HG02970 (cell line): ENCODE measurements at regions not wholly inside any gene's neighbourhood (a gene's known extent, or its start where the extent isn't known, plus 50 kb on each side); places are given as distances from the start of the nearest gene placed in this dataset.

Experiments used
- ATAC-seq: cut with Tn5 transposase; IDR thresholded peaks from one replicate; pipeline ENCODE4 v1.9.1; 2021; ENCODE audit warnings: mild to moderate bottlenecking, moderate library complexity, moderate number of reproducible peaks; ENCODE audit not compliant: unreplicated experiment, low FRiP score

DNA sequence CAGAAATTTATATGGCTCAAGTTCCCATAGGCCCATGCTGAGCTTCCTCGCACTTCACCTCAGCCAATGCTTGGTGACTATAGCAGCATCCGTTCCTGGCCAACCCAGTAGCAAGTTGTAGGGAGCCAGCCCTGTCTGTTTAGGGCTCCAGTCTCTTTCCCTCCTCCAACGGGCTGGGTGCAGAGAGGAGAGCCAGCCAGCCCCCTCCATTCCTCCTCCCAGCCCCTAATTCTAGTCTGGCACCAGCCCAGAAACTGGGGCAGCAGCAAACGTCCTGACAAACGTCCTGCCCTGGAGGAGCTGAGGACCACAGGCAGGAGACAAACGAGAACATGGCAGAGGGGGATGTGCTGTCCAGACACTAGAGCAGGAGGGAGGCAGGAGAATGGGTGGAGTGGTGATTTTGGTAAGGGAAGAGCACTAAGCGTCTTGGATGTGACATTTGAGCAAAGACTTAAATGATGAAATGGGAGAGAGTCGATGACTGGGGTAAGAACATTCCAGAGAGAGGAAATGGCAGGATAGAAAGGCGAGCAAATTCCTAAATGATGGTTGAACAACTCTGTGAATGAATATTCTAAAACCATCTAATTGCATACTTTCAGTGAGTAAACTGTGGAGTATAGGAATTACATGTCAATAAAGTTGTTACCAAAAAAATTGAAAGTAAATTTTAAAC is 222.5 kb upstream of the DAPK1 start:
- ATAC-seq = no peak

DNA sequence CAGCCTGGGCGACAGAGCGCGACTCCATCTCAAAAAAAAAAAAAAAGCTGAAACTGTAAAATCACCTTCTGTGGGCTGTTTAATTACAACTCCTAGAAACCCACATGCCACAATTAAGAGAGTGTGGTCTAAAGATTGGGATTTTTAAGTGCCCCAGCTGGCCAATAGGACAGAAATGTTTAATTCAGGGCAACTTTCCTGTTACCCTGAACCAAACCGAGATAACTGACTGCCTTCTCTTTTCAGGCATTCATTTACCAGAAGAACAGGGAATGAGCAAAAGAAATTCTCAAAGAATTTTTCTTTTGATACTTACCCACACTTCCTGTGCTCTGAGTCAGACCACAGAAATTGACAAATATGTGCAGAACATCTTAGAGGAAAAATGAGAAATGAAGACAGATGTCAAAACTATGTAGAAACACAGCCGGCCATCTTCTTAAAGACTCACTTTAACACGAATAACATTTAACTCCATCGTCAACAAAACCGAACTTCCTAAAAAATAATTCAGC is 221.3 kb upstream of the DAPK1 start:
- no peak for ATAC-seq

DNA sequence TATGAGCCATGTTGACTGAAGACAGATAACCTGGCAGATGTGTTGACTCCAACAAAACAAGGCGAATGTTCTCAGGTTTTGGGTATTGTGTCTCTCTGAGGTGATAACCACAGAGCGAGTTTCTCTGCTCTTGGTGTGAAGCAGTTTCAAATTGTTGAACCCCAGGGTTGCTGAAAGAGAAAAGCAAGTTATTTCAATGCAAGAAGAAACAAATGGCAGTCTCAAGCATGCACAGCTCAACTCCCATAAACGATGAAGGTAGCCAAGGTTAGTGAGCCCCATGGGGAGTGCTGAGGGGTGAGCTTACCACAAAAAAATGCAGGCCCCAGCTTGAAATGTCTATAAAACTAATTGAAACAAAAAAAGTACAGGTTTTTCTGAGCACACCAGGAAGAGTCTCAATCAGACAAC is 220.8 kb upstream of the DAPK1 start:
- no peak for ATAC-seq

DNA sequence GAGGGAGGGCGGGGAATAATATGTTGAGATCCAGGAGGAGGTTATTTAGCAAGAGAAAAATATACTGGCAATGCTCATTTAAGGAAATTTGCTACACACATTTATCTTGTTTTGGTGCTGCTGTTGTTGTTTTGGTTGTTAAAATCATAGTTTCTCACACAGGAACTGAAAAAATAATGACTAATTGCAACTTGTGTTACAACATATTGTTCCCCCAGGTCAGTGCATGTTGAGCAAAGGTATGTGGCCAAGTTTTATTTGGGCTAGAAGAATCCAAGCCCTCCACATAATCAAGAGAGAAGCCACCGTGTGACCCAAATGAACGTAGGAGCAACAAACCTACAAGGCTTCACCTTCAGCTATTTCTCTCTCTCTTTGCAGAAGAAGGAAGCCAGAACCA is 220.3 kb upstream of the DAPK1 start:
- no peak for ATAC-seq

DNA sequence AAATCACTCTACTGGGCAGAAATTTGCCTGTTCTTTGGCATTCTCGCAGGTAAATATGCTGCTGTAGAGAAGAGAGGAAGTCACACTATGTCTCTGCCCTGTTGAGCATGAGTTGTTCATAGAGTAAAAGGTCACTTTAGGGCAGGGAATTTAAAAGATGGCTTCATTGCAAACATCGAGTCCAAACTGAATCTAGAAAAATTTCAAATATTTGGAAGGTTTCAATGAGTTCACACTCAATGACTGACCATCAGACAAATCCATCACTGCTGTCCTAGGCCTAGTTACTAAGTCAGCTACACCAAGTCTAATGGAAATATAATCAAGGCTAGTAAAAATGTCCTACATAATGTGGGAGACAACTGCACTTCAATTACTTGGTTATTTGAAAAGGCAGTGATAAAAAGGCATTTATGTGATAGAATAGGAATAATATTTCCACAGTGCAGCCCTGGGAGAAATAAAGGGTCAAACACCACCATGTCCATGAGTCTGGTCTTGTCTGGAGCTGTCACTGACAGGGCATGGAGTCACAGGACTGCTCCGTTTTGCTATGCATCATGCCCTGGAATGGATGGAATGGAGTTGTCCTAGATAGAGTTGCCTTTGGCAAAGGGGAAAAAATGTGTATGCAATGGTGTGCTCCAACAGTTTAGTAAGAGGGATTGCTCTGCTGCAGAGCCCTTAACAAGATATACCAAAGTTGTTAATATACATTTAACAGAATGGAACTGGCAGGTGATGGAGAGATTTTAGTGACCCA is 218.5 kb upstream of the DAPK1 start:
- no peak for ATAC-seq

DNA sequence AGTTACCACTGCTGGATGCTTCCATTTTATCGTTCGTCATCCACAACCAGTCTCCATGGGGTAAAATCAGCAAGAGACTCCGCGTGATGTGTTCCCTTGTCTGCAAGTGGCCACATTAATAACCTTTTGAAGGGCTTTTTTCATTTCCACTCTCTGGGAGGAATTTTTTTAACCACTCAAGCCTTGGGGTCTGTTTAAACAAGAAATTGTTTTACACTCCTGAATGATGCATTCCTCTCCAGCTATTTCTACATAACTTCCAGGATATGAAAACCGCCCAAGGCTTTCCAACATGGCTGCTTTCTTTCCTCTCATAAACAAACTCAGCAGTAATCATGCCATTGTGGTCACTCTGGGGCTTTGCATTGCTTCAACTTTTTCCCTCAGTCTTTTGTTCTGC is 217.2 kb upstream of the DAPK1 start:
- no peak for ATAC-seq

DNA sequence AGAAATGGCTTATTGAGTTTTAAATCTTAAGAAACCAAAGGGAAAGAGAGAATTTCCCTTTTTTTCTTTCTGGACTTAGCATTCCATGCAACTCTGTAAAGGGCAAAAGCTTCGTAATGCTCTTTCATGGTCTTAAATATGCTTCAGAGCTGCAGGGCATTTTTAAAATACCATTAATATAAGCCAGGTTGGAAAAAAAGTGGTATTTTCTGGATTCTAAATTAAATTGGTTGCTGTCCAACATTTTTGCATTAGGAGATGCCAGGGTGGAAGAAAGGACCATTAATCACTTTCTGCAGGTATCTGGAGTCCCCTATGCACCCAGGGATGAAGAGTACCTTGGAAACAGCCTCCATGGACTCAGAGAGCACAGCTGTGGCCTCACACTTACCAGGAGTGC is 215.1 kb upstream of the DAPK1 start:
- ATAC-seq = no peak

DNA sequence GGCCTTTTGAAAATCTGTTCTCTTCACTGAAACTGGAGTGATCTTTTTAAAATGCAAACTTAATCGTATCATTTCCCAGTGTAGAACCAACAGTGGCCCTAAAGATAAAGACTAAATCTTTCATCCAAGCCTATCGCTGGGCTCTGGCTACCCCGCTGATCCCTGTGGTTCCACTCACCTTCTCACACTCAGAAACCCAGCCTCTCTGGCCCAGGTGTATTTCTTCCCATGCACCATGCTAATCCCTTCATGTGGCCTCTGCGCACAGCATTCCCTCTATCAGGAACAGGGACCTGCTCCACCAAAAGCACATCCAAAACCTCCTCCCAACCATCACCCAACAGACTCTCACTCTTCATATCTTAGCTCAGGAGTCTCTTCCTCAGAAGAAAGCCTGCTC is 214.1 kb upstream of the DAPK1 start:
- no peak for ATAC-seq

DNA sequence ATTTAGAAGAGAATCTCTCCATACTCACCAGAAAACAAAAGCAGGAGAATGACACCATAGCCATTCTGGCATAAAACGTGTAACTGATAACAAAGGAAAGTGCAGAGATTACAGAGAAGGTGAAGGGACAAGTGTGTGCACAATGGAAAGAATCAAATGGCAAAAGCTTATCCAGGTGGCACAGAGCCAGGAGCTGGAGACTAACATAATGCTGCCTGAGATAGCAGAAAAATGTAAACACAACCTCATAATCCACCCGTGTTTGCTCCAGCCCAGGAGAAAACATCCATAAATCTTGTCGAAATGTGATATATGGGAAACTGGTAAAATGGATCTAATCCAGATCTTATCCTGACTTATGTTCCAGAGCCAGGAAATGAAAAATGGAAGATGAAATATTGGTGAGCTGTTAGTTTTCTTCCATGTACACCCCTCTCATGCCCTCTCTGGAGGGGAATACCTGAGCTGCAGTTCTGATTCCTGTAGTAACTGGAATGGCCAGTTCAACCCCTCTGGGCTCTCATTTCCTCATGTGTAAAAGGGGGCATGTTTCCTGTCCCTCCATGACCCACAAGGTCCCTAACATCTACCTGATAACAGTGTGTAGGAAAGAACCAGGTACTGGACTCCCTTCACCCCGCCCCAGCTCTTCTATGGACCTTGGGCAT is 212.3 kb upstream of the DAPK1 start:
- no peak for ATAC-seq

DNA sequence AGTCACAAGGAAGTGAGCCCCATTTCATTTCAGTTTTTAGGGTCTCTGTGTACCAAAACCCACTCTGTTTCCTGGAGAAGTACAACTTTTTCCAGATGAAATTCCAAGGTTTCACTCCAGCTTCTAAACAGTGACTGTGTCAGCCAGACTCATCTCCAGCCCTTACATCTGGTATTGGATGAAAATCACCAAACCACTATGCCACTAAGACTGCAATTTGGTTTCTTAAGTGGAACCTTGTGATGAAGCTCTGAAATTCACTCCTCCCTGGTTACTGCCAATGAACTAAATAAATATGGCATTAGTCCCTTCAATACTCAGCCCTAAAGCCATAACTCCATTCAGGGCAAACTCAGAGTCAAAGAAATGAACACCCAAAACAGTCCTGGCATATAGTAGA is 211.2 kb upstream of the DAPK1 start:
- ATAC-seq = no peak

DNA sequence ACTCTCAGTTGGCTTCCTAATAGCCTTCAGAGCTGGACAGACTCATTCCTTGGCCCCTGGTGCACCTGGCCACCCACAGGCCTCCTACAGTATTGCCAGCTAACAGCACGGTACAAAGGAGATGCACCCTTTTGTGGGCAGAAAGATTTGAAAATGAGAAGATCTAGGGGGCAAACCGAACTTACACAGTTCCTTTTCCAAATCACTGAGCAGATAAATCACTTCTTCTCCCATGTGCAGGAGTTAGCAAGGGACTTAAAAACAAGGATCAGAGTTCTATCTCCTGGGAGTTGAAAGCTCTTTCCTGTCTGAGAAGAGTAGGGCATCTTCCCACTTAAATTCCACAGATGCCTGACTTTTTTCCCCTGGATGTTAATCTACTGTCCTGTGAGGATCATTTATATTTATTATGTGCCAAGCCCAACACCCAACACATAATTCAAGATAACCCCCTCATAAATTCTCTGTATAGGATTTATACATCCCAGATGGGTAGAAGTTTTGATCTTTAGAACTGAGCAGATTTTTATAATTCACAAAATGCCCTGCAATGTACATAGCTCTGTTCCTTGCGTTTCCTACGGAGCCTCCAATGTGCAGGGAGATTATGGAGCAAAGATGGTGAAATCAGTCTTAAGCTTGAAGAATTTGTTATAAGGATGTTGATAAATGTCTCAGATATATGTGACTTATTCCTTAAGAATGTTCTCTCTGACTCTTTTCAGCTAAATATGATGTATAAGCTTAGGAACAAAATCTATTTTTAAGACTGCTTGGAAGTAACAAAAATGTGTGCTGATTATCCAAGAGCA is 207.2 kb upstream of the DAPK1 start:
- ATAC-seq = no peak

DNA sequence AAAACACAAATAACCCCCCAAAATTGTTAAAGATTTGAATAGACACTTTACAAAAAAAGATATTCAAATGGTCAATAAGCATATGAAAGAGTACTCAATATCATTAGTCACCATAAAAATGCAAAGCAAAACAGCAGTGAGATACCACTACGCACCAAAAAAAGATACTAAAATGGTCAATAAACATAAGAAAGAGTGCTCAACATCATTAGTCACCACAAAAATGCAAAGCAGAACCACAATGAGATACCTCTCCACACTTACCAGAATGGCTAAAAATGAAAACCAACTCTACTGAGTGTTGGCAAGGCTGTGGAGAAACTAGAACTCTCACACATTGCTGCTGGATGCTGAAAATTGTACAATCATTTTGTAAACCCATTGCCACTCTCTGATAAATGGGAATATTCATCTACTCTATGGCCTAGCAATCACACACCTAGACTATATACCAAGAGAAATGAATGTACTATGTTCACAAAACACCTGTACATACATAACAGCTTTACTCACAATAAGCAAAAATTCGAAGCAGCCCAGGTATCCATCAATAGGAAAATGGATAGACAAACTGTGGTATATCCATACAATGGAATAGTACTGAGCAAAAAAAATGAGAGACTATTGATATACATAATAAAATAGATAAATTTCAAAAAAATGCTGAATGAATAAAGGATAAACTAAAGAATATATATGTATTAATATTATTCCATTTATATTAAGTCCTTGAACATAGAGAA is 205.0 kb upstream of the DAPK1 start:
- ATAC-seq = no peak

DNA sequence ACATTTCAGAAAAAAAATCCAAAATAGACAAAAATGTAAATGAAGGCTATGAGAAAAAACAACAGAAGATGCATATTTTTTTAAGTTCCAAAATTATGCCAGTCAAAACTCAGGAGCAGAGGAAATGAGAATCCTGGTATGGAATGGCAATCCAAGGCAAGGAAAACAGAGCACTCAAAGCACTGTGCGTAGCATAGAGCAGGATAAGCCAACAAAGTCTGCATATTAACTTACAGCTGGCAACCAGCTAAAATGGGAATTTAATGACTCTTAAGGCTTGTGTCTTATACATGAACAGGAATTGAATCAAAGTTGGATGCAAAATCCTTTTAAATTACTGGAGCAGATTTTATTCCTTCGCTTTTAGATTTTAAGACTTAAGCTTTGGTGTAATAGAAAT is 203.5 kb upstream of the DAPK1 start:
- ATAC-seq = no peak

DNA sequence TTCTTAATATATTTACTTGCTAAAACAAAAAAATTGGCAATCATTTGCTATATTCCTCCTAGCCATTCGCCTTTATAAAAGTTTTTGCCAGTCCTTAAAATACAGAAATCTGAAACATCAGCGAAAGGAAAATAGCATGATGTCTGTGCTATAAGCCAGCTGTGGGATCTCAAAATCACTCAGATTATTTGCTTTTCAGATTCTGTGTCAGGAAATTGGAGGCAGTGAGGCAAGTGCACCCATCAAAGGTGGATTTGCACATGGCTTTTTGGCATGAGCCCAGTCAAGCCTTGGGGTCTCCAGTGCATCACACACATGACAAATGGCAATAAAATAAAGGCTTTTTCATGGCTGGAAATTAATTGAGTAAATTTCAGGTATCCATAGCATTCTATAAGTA is 196.8 kb upstream of the DAPK1 start:
- no peak for ATAC-seq

DNA sequence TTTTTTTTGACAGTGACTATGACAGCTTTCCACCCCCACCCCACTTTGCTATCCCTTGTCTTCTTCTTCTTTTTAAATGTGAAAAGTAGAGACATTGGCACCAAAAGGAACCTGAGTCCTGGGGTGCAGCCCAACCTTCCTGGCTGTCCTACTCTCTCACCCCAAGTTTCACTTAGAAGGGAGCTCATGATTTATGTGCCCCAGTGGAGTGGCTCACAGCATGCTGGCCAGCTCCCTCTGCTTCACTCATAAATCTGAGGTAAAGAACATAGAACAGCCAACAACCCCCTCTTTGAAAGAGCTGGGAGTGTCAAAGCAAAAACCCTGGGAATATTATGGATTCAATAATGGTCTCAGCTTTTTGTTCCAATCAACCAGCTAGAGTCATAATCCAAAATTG is 196.3 kb upstream of the DAPK1 start:
- no peak for ATAC-seq

DNA sequence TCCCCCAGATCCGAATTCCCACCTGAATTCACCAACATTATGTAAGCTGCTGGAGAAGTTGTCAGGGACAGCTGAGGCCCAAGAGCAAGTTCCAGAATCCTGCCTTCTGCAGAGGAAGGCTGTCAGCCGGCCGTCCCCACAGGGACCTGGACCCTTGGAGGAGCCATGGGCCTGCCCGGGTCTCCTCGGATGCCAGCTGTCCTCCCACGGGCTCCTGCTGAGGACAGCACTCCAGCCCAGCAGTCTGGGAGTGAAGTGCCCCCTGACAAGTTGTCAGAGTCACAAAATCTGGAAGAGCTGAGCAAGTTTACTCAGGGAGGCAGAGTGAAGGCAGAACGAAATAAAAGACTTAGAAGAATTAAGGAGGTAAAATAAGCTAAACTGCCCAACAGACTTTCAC is 192.5 kb upstream of the DAPK1 start:
- ATAC-seq = no peak

DNA sequence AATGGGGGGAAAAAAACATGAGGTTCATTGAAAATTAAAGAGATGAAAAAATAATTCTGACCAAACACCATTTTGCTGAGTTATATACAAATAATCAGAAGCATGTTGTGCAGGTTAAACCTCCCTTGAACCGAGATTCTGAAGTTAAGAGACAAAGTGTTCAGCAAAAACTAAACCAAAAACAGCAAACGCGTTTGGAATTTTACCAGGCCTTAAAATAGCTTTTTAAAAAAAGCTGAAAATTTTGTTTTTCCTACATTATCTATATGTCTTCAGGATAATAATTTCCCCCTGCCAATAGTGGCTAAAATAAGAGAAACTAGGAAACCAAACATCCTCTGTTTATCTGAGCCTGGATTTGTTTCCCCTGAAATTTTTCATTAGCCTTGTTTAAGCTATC is 191.7 kb upstream of the DAPK1 start:
- ATAC-seq = no peak

DNA sequence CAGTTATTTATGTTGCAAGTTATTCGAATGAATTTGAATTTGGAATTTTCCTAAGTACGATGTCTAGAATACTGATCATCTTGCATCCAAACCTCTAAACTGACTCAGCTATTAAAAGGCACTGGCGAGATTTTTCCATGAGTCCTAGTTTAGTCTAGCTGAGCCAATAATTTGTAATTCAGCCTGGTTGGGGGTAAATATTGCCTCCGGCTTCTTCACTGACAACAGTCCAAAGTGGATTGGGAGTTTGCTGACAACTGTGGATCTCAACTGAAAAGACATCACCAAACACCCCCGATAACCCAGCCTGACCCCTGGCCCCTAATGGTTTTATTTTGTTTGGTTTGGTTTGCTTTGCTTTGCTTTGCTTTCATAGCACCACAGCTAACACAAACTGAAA is 189.8 kb upstream of the DAPK1 start:
- ATAC-seq = no peak

DNA sequence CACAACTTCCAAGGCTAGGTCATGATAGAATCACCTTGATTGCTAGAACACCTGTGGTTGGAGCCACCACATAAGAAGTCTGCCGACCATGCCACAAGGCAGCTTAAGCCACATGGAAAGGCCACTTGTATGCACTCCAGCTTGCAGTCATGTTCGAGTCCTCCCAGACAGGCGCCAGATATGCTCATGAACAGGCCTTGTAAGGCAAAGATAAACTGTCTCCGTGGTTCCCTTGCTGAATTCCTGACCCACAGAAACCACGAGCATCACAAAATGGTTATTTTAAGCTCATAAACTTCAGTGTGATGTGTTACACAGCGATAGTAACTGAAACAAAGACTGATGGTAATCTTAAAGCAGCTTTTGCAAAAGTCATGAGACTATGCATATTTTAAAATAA is 188.4 kb upstream of the DAPK1 start:
- no peak for ATAC-seq
